ENCODE measurements at regions not wholly inside any gene's neighbourhood (a gene's known extent, or its start where the extent isn't known, plus 50 kb on each side); places are given as distances from the start of the nearest gene placed in this dataset.

- no peak for TF ChIP-seq ZNF274 (IDR thresholded peaks at IDR 0.05; ENCODE audit: low read depth, low read length)
- no peak for TF ChIP-seq SUZ12 (IDR thresholded peaks at IDR 0.05; ENCODE audit: extremely low read depth, insufficient read depth, insufficient read length)
- TF ChIP-seq YY1 (IDR thresholded peaks at IDR 0.05; ENCODE audit: insufficient read depth, insufficient read length), result no peak
- Histone ChIP-seq H3K4me1 (ENCODE audit: insufficient read depth, insufficient read length) (no peaks in the 10 kb centered on the region), H3K36me3 (ENCODE audit: insufficient read depth, insufficient read length, low read length) (no peaks in the 10 kb centered on the region), H3K9ac (ENCODE audit: insufficient read length, low read depth) (no peak overlapping the region), H3K9me3 (ENCODE audit: insufficient read depth, low read length) (peaks cover 45% of the 10 kb centered on the region), H3K27me3 (ENCODE audit: insufficient read depth, insufficient read length) (no peaks in the 10 kb centered on the region), H3K4me3 (ENCODE audit: insufficient read length, low read depth) (no peak overlapping the region)
- DNase-seq (ENCODE audit: low read depth, low spot score), result no peak
Observed at GRCh38 chr4:4749137-4749536, 110.3 kb upstream of the MSX1 start.

DNA sequence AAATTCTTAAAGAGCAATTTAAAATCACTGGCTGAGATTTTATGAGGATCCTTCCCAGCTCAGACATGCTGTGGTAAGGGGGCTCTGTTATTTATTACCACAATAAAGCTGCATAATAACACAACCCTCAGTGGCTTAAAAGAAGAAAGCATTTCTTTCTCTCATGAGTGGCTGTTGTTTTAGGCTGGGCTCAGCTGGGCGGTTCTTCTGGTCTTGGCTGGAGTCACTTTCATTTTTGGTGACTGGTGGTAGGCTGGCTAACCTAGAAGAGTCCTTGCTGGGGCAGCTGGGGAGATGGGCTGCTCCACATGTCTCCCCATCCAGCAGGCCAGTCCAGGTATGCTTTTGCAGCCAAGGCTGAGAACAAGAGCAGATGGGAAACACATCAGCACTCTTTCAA is 113.0 kb upstream of the MSX1 start:
- TF ChIP-seq SUZ12 (IDR thresholded peaks at IDR 0.05; ENCODE audit: extremely low read depth, insufficient read depth, insufficient read length) (no peak), ZNF274 (IDR thresholded peaks at IDR 0.05; ENCODE audit: low read depth, low read length) (no peak), YY1 (IDR thresholded peaks at IDR 0.05; ENCODE audit: insufficient read depth, insufficient read length) (no peak)
- no peaks in the 10 kb centered on the region for H3K27me3 ChIP-seq (ENCODE audit: insufficient read depth, insufficient read length)
- H3K9ac ChIP-seq (ENCODE audit: insufficient read length, low read depth), result no peak overlapping the region
- no peak overlapping the region for H3K4me3 ChIP-seq (ENCODE audit: insufficient read length, low read depth)
- no peaks in the 10 kb centered on the region for H3K4me1 ChIP-seq (ENCODE audit: insufficient read depth, insufficient read length)
- H3K9me3 ChIP-seq (ENCODE audit: insufficient read depth, low read length), result peaks cover 50% of the 10 kb centered on the region
- H3K36me3 ChIP-seq (ENCODE audit: insufficient read depth, insufficient read length, low read length), result no peaks in the 10 kb centered on the region
- DNase-seq (ENCODE audit: low read depth, low spot score), result no peak

DNA sequence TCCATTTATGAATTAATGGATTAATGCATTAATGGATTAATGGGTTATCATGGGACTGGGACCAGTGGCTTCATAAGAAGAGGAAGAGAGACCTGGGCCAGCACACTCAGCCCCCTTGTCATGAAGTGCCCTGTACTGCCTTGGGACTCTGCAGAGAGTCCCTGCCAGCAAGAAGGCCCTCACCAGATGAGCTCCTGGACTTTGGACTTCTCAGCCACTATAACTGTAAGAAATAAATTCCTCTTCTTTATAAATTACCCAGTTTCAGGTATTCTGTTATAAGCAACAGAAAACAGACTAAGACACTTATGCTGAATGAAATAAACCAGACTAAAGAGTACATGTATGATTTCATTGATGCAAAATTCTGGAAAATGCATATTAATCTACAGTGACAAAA is 119.4 kb upstream of the MSX1 start:
- Histone ChIP-seq H3K4me3 (ENCODE audit: insufficient read length, low read depth) (no peak overlapping the region), H3K9me3 (ENCODE audit: insufficient read depth, low read length) (peaks cover 21% of the 10 kb centered on the region), H3K9ac (ENCODE audit: insufficient read length, low read depth) (no peak overlapping the region), H3K27me3 (ENCODE audit: insufficient read depth, insufficient read length) (no peaks in the 10 kb centered on the region), H3K4me1 (ENCODE audit: insufficient read depth, insufficient read length) (peaks cover 3% of the 10 kb centered on the region), H3K36me3 (ENCODE audit: insufficient read depth, insufficient read length, low read length) (no peaks in the 10 kb centered on the region)
- DNase-seq (ENCODE audit: low read depth, low spot score), result no peak
- no peak for TF ChIP-seq SUZ12 (IDR thresholded peaks at IDR 0.05; ENCODE audit: extremely low read depth, insufficient read depth, insufficient read length)
- no peak for TF ChIP-seq ZNF274 (IDR thresholded peaks at IDR 0.05; ENCODE audit: low read depth, low read length)
- TF ChIP-seq YY1 (IDR thresholded peaks at IDR 0.05; ENCODE audit: insufficient read depth, insufficient read length), result no peak

DNA sequence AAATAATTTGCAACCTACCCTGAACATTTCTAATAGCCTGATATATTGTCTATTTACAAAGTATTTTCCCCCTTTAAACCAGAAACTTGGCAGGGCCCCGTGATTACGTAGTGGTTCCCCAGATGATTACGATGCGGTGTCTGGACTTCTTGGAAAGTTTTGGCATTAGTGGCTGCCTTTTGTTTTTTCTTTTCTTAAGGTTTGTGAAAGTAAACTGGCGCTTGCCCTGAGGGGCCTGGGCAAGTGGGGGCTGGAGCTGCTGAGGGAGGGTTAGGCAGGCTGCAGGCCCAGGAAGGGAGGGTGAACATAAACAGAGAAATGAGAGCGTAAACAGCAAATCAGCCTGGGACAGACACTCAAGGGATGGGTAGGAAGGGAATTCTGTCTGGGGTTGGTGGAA is 123.6 kb upstream of the MSX1 start:
- TF ChIP-seq YY1 (IDR thresholded peaks at IDR 0.05; ENCODE audit: insufficient read depth, insufficient read length), result no peak
- no peak for TF ChIP-seq SUZ12 (IDR thresholded peaks at IDR 0.05; ENCODE audit: extremely low read depth, insufficient read depth, insufficient read length)
- no peak for TF ChIP-seq ZNF274 (IDR thresholded peaks at IDR 0.05; ENCODE audit: low read depth, low read length)
- no peak for DNase-seq (ENCODE audit: low read depth, low spot score)
- Histone ChIP-seq H3K9me3 (ENCODE audit: insufficient read depth, low read length) (0 out of 2 replicates have a peak, but pooled peaks cover 12% of the 10 kb centered on the region), H3K9ac (ENCODE audit: insufficient read length, low read depth) (no peak overlapping the region), H3K27me3 (ENCODE audit: insufficient read depth, insufficient read length) (no peaks in the 10 kb centered on the region), H3K4me1 (ENCODE audit: insufficient read depth, insufficient read length) (peaks cover 3% of the 10 kb centered on the region), H3K4me3 (ENCODE audit: insufficient read length, low read depth) (no peak overlapping the region), H3K36me3 (ENCODE audit: insufficient read depth, insufficient read length, low read length) (no peaks in the 10 kb centered on the region)

GRCh38 chr4:4735136-4735750 is 124.2 kb upstream of the MSX1 start:
- Histone ChIP-seq H3K9ac (ENCODE audit: insufficient read length, low read depth) (no peak overlapping the region), H3K4me1 (ENCODE audit: insufficient read depth, insufficient read length) (peaks cover 3% of the 10 kb centered on the region), H3K4me3 (ENCODE audit: insufficient read length, low read depth) (no peak overlapping the region), H3K36me3 (ENCODE audit: insufficient read depth, insufficient read length, low read length) (no peaks in the 10 kb centered on the region), H3K9me3 (ENCODE audit: insufficient read depth, low read length) (0 out of 2 replicates have a peak, but pooled peaks cover 12% of the 10 kb centered on the region), H3K27me3 (ENCODE audit: insufficient read depth, insufficient read length) (no peaks in the 10 kb centered on the region)
- no peak for TF ChIP-seq ZNF274 (IDR thresholded peaks at IDR 0.05; ENCODE audit: low read depth, low read length)
- no peak for TF ChIP-seq SUZ12 (IDR thresholded peaks at IDR 0.05; ENCODE audit: extremely low read depth, insufficient read depth, insufficient read length)
- no peak for TF ChIP-seq YY1 (IDR thresholded peaks at IDR 0.05; ENCODE audit: insufficient read depth, insufficient read length)
- no peak for DNase-seq (ENCODE audit: low read depth, low spot score)

- H3K4me3 ChIP-seq (ENCODE audit: insufficient read length, low read depth), result no peak overlapping the region
- no peaks in the 10 kb centered on the region for H3K27me3 ChIP-seq (ENCODE audit: insufficient read depth, insufficient read length)
- no peak for TF ChIP-seq YY1 (IDR thresholded peaks at IDR 0.05; ENCODE audit: insufficient read depth, insufficient read length)
- TF ChIP-seq ZNF274 (IDR thresholded peaks at IDR 0.05; ENCODE audit: low read depth, low read length), result no peak
- no peak for TF ChIP-seq SUZ12 (IDR thresholded peaks at IDR 0.05; ENCODE audit: extremely low read depth, insufficient read depth, insufficient read length)
- DNase-seq (ENCODE audit: low read depth, low spot score), result no peak
- 0 out of 2 replicates have a peak, but pooled peaks cover 7% of the 10 kb centered on the region for H3K9me3 ChIP-seq (ENCODE audit: insufficient read depth, low read length)
- H3K4me1 ChIP-seq (ENCODE audit: insufficient read depth, insufficient read length), result peaks cover 3% of the 10 kb centered on the region
- no peaks in the 10 kb centered on the region for H3K36me3 ChIP-seq (ENCODE audit: insufficient read depth, insufficient read length, low read length)
- no peak overlapping the region for H3K9ac ChIP-seq (ENCODE audit: insufficient read length, low read depth)
Observed at GRCh38 chr4:4734425-4734824, 125.0 kb upstream of the MSX1 start.

DNA sequence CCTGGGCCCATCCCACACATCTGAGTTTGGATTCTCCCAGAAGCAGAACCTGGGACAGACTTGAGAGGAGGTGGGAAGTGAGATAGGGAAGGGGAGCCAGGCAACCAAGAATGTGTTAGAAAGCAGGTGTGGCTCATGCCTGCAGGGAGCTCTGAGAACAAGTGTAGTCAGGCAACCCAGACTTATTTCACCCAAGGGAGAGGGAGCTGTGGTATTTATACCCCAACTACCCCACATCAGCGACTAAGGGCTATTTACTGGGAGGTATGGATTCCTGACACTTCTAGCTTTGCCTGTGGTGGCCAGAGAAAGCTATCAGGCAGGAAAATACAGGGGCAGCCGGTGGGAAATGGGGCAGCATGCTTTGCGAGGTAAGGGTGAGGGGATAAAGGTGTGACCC is 125.8 kb upstream of the MSX1 start:
- DNase-seq (ENCODE audit: low read depth, low spot score), result no peak
- H3K9ac ChIP-seq (ENCODE audit: insufficient read length, low read depth), result no peak overlapping the region
- H3K27me3 ChIP-seq (ENCODE audit: insufficient read depth, insufficient read length), result no peaks in the 10 kb centered on the region
- 0 out of 2 replicates have a peak, but pooled peaks cover 5% of the 10 kb centered on the region for H3K9me3 ChIP-seq (ENCODE audit: insufficient read depth, low read length)
- peaks cover 3% of the 10 kb centered on the region for H3K4me1 ChIP-seq (ENCODE audit: insufficient read depth, insufficient read length)
- H3K36me3 ChIP-seq (ENCODE audit: insufficient read depth, insufficient read length, low read length), result no peaks in the 10 kb centered on the region
- TF ChIP-seq YY1 (IDR thresholded peaks at IDR 0.05; ENCODE audit: insufficient read depth, insufficient read length), result no peak
- TF ChIP-seq ZNF274 (IDR thresholded peaks at IDR 0.05; ENCODE audit: low read depth, low read length), result no peak
- no peak for TF ChIP-seq SUZ12 (IDR thresholded peaks at IDR 0.05; ENCODE audit: extremely low read depth, insufficient read depth, insufficient read length)
- H3K4me3 ChIP-seq (ENCODE audit: insufficient read length, low read depth), result no peak overlapping the region
